CD4-positive, alpha-beta memory T cell (primary cell): ENCODE measurements at regions not wholly inside any gene's neighbourhood (a gene's known extent, or its start where the extent isn't known, plus 50 kb on each side); places are given as distances from the start of the nearest gene placed in this dataset.

Experiments used
- CTCF ChIA-PET: fragments of 350-600 bp; sonication (Branson Sonifier 250); formaldehyde crosslinking; loops from one replicate; lab custom pipeline; 2021; ENCODE audit warnings: inconsistent platforms; ENCODE audit not compliant: partially characterized antibody; lab: Charles Lee
- POLR2A ChIA-PET: fragments of 350-600 bp; sonication (Branson Sonifier 250); formaldehyde crosslinking; loops from one replicate; lab custom pipeline; 2021; ENCODE audit not compliant: partially characterized antibody; lab: Charles Lee
- DNase-seq, 5 donors: peaks; one replicate each; pipeline versions ENCODE4 v3.0.0 to v3.0.0-alpha.2; 2020 to 2022; ENCODE audit warnings: mixed read lengths in 1 of 5
- H3K27ac ChIP-seq: one replicate; pipeline ENCODE4 v1.7.0; 2013; ENCODE audit warnings: low read depth, low read length
- H3K27me3 ChIP-seq: 2 replicates; pipeline ENCODE4 v1.7.0; 2013; ENCODE audit warnings: mild to moderate bottlenecking, low read length, moderate library complexity; ENCODE audit not compliant: insufficient read depth
- H3K36me3 ChIP-seq: 2 replicates; pipeline ENCODE4 v1.7.0; 2013; ENCODE audit warnings: mild to moderate bottlenecking, low read length, moderate library complexity; ENCODE audit not compliant: insufficient read depth
- H3K4me1 ChIP-seq: 2 replicates; pipeline ENCODE4 v1.7.0; 2013; ENCODE audit warnings: mild to moderate bottlenecking, low read length, moderate library complexity; ENCODE audit not compliant: insufficient read depth
- H3K4me3 ChIP-seq, 2 donors: one replicate each; pipeline ENCODE4 v1.7.0; 2013; ENCODE audit warnings: low read length in 2 of 2, mild to moderate bottlenecking in 1 of 2
- H3K9me3 ChIP-seq, 2 donors: one replicate each; pipeline ENCODE4 v1.7.0; 2013; ENCODE audit warnings: low read length in 2 of 2, control low read depth in 1 of 2; ENCODE audit not compliant: control insufficient read depth in 1 of 2
- H3K27ac Mint-ChIP-seq, 7 donors: one replicate each; pipeline ENCODE4 v1.8.0; 2020 to 2021; ENCODE audit warnings: mixed read lengths in 7 of 7, mild to moderate bottlenecking in 6 of 7, inconsistent platforms in 3 of 7, moderate library complexity in 3 of 7
- H3K27me3 Mint-ChIP-seq, 2 donors: one replicate each; pipeline ENCODE4 v1.8.0; 2020 to 2021; ENCODE audit warnings: mixed read lengths in 2 of 2
- H3K36me3 Mint-ChIP-seq, 2 donors: one replicate each; pipeline ENCODE4 v1.8.0; 2020 to 2021; ENCODE audit warnings: mixed read lengths in 2 of 2, inconsistent platforms in 1 of 2, mild to moderate bottlenecking in 1 of 2
- H3K4me1 Mint-ChIP-seq, 4 donors: one replicate each; pipeline ENCODE4 v1.8.0; 2020 to 2021; ENCODE audit warnings: mixed read lengths in 4 of 4, mild to moderate bottlenecking in 1 of 4
- H3K4me3 Mint-ChIP-seq, 8 donors: one replicate each; pipeline ENCODE4 v1.8.0; 2020 to 2021; ENCODE audit warnings: mixed read lengths in 8 of 8, mild to moderate bottlenecking in 7 of 8, moderate library complexity in 6 of 8, inconsistent platforms in 3 of 8
- H3K9me3 Mint-ChIP-seq, 8 donors: one replicate each; pipeline ENCODE4 v1.8.0; 2020 to 2021; ENCODE audit warnings: mixed read lengths in 8 of 8, mild to moderate bottlenecking in 5 of 8, inconsistent platforms in 3 of 8, moderate library complexity in 1 of 8
- intact Hi-C: fragments of 100-400 bp; cut with micrococcal nuclease; formaldehyde crosslinking; loops from one replicate; pipeline ENCODE4 v1.15.1; 2023

- H3K27me3 ChIP-seq: peaks cover 8% of the 10 kb centered on the region
- DNase-seq: no peak
- H3K4me3 ChIP-seq: no peak overlapping the region
- Mint-ChIP-seq H3K27ac (no peak overlapping the region), H3K9me3 (no peaks in the 10 kb centered on the region), H3K4me3 (no peak overlapping the region), H3K4me1 (no peaks in the 10 kb centered on the region), H3K36me3 (no peaks in the 10 kb centered on the region), H3K27me3 (peaks cover 21 to 42% of the 10 kb centered on the region in 2 donors)
- H3K9me3 ChIP-seq: no peaks in the 10 kb centered on the region
- intact Hi-C loops: no loop called here
- ChIA-PET POLR2A (no interaction called here), CTCF (interaction anchor here (0.8 to 1.0 kb wide), 2 partner anchors 8 to 334 kb away, joined by 3 read pairs; no protein-coding TSS in a partner anchor)
- no peaks in the 10 kb centered on the region for H3K36me3 ChIP-seq
- no peak overlapping the region for H3K27ac ChIP-seq
- H3K4me1 ChIP-seq: no peaks in the 10 kb centered on the region
Measured at GRCh38 chr2:176461098-176461808, 192.0 kb downstream of the MTX2 start.

GRCh38 chr2:176461809-176462670 lies 192.8 kb downstream of the MTX2 start:
- Mint-ChIP-seq H3K4me3 (no peak overlapping the region), H3K27ac (no peak overlapping the region), H3K9me3 (no peaks in the 10 kb centered on the region), H3K27me3 (peaks cover 24 to 40% of the 10 kb centered on the region in 2 donors), H3K4me1 (no peaks in the 10 kb centered on the region), H3K36me3 (no peaks in the 10 kb centered on the region)
- ChIA-PET CTCF (interaction anchor here (0.8 kb wide), 2 partner anchors 11 to 335 kb away, joined by 3 read pairs; no protein-coding TSS in a partner anchor), POLR2A (no interaction called here)
- Histone ChIP-seq H3K27me3 (peaks cover 8% of the 10 kb centered on the region), H3K27ac (no peak overlapping the region), H3K36me3 (no peaks in the 10 kb centered on the region), H3K4me1 (no peaks in the 10 kb centered on the region), H3K4me3 (no peak overlapping the region), H3K9me3 (no peaks in the 10 kb centered on the region)
- DNase-seq: no peak
- intact Hi-C loops: no loop called here

GRCh38 chr2:176463546-176463945 lies 194.3 kb downstream of the MTX2 start:
- peaks cover 8% of the 10 kb centered on the region for H3K27me3 ChIP-seq
- no peak overlapping the region for H3K4me3 Mint-ChIP-seq
- no peaks in the 10 kb centered on the region for H3K4me1 Mint-ChIP-seq
- no peaks in the 10 kb centered on the region for H3K9me3 Mint-ChIP-seq
- H3K9me3 ChIP-seq: no peaks in the 10 kb centered on the region
- POLR2A ChIA-PET: no interaction called here
- H3K36me3 ChIP-seq: no peaks in the 10 kb centered on the region
- H3K4me3 ChIP-seq: no peak overlapping the region
- no peak for DNase-seq
- no peaks in the 10 kb centered on the region for H3K4me1 ChIP-seq
- intact Hi-C loops: no loop called here
- H3K27ac Mint-ChIP-seq: no peak overlapping the region
- peaks cover 21 to 40% of the 10 kb centered on the region in 2 donors for H3K27me3 Mint-ChIP-seq
- CTCF ChIA-PET: interaction anchor here (1.5 kb wide), 1 partner anchor 8 kb away, joined by 7 read pairs; no protein-coding TSS in a partner anchor
- H3K36me3 Mint-ChIP-seq: no peaks in the 10 kb centered on the region
- H3K27ac ChIP-seq: no peak overlapping the region

GRCh38 chr2:176464886-176465564 lies 195.8 kb downstream of the MTX2 start:
- Histone ChIP-seq H3K36me3 (no peaks in the 10 kb centered on the region), H3K4me3 (no peak overlapping the region), H3K4me1 (no peaks in the 10 kb centered on the region), H3K27ac (no peak overlapping the region), H3K27me3 (peaks cover 8% of the 10 kb centered on the region), H3K9me3 (no peaks in the 10 kb centered on the region)
- intact Hi-C loops: no loop called here
- Mint-ChIP-seq H3K4me3 (no peak overlapping the region), H3K4me1 (no peaks in the 10 kb centered on the region), H3K27ac (no peak overlapping the region), H3K9me3 (no peaks in the 10 kb centered on the region), H3K27me3 (peaks cover 21 to 30% of the 10 kb centered on the region in 2 donors), H3K36me3 (no peaks in the 10 kb centered on the region)
- CTCF ChIA-PET: interaction anchor here (1.2 kb wide), 2 partner anchors 10 to 338 kb away, joined by 3 read pairs; no protein-coding TSS in a partner anchor
- POLR2A ChIA-PET: no interaction called here
- no peak for DNase-seq

GRCh38 chr2:176466918-176467452 lies 197.7 kb downstream of the MTX2 start:
- no peak overlapping the region for H3K4me3 ChIP-seq
- Mint-ChIP-seq H3K4me1 (no peaks in the 10 kb centered on the region), H3K27ac (no peak overlapping the region), H3K27me3 (peaks cover 22 to 24% of the 10 kb centered on the region in 2 donors), H3K9me3 (peaks cover 0 to 2% (median 0%) of the 10 kb centered on the region in 8 donors), H3K36me3 (no peaks in the 10 kb centered on the region), H3K4me3 (no peak overlapping the region)
- H3K4me1 ChIP-seq: no peaks in the 10 kb centered on the region
- no peaks in the 10 kb centered on the region for H3K9me3 ChIP-seq
- intact Hi-C loops: no loop called here
- no peak for DNase-seq
- ChIA-PET CTCF (interaction anchor here (1.6 kb wide), 1 partner anchor 12 kb away, joined by 5 read pairs; no protein-coding TSS in a partner anchor), POLR2A (no interaction called here)
- H3K27ac ChIP-seq: no peak overlapping the region
- peaks cover 8% of the 10 kb centered on the region for H3K27me3 ChIP-seq
- no peaks in the 10 kb centered on the region for H3K36me3 ChIP-seq

GRCh38 chr2:176467595-176467994 lies 198.4 kb downstream of the MTX2 start:
- Histone ChIP-seq H3K27me3 (peaks cover 2% of the 10 kb centered on the region), H3K4me3 (no peak overlapping the region), H3K9me3 (no peaks in the 10 kb centered on the region), H3K27ac (no peak overlapping the region), H3K4me1 (peaks cover 3% of the 10 kb centered on the region), H3K36me3 (no peaks in the 10 kb centered on the region)
- ChIA-PET POLR2A (no interaction called here), CTCF (no interaction called here)
- Mint-ChIP-seq H3K36me3 (no peaks in the 10 kb centered on the region), H3K27me3 (peaks cover 20 to 22% of the 10 kb centered on the region in 2 donors), H3K27ac (no peak overlapping the region), H3K9me3 (peaks cover 0 to 2% (median 0%) of the 10 kb centered on the region in 8 donors), H3K4me1 (peaks cover 0 to 4% (median 3%) of the 10 kb centered on the region in 4 donors), H3K4me3 (no peak overlapping the region)
- intact Hi-C loops: no loop called here
- no peak for DNase-seq
